Progenitor cell of endocrine pancreas (in vitro differentiated cells): ENCODE measurements at regions not wholly inside any gene's neighbourhood (a gene's known extent, or its start where the extent isn't known, plus 50 kb on each side); places are given as distances from the start of the nearest gene placed in this dataset.

ENCODE experiments used
- DNase-seq: peaks from one replicate; pipeline ENCODE4 v3.0.0; 2021; ENCODE audit warnings: low spot score; ENCODE audit not compliant: unreplicated experiment
- H3K27ac Mint-ChIP-seq: 2 replicates; pipeline ENCODE4 v1.8.0; 2021; ENCODE audit warnings: mild to moderate bottlenecking, moderate library complexity, mixed read lengths
- H3K27me3 Mint-ChIP-seq: 2 replicates; pipeline ENCODE4 v1.8.0; 2021; ENCODE audit warnings: mixed read lengths
- H3K36me3 Mint-ChIP-seq: 2 replicates; pipeline ENCODE4 v1.8.0; 2022; ENCODE audit warnings: mixed read lengths; ENCODE audit not compliant: insufficient read depth
- H3K4me1 Mint-ChIP-seq: 2 replicates; pipeline ENCODE4 v1.8.0; 2021; ENCODE audit warnings: low read depth, mixed read lengths
- H3K4me3 Mint-ChIP-seq: 2 replicates; pipeline ENCODE4 v1.8.0; 2021; ENCODE audit warnings: low read depth, mild to moderate bottlenecking, moderate library complexity, mixed read lengths
- H3K9me3 Mint-ChIP-seq: 2 replicates; pipeline ENCODE4 v1.8.0; 2021; ENCODE audit warnings: low read depth, mixed read lengths
- TF ChIP-seq, protein P1 (sequence below): fragments of 200-600 bp; sonication (generic); IDR thresholded peaks from one replicate; pipeline ENCODE4 v1.5.0; 2021; ENCODE audit warnings: antibody characterized with exemption, mild to moderate bottlenecking; ENCODE audit not compliant: unreplicated experiment

DNA sequence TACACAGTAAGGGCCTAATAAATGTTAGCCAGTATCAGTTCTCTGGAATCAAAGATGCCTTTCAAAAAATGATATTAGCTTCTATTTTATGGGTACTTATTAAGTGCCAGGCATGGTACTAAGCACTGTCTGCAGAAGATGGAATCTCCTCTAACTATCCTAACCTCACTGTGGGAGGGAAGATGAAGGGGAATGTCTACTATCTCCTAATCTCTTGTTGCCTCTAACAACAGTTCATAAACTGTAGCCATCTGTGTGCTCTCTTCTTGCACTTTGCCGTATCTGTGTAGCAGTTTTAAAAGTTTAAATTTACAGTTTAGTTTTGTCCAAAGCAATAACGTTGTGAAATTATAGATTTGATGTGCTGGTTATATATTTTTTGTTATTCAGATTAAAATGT, 99.6 kb upstream of the CCDC112 start:
- no peak overlapping the region for H3K4me3 Mint-ChIP-seq
- TF ChIP-seq, protein P1, sequence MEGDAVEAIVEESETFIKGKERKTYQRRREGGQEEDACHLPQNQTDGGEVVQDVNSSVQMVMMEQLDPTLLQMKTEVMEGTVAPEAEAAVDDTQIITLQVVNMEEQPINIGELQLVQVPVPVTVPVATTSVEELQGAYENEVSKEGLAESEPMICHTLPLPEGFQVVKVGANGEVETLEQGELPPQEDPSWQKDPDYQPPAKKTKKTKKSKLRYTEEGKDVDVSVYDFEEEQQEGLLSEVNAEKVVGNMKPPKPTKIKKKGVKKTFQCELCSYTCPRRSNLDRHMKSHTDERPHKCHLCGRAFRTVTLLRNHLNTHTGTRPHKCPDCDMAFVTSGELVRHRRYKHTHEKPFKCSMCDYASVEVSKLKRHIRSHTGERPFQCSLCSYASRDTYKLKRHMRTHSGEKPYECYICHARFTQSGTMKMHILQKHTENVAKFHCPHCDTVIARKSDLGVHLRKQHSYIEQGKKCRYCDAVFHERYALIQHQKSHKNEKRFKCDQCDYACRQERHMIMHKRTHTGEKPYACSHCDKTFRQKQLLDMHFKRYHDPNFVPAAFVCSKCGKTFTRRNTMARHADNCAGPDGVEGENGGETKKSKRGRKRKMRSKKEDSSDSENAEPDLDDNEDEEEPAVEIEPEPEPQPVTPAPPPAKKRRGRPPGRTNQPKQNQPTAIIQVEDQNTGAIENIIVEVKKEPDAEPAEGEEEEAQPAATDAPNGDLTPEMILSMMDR: no peak
- H3K4me1 Mint-ChIP-seq: peaks cover 2% of the 10 kb centered on the region
- H3K27ac Mint-ChIP-seq: no peak overlapping the region
- peaks cover 6% of the 10 kb centered on the region for H3K9me3 Mint-ChIP-seq
- no peaks in the 10 kb centered on the region for H3K36me3 Mint-ChIP-seq
- DNase-seq: no peak
- H3K27me3 Mint-ChIP-seq: peaks cover 1% of the 10 kb centered on the region

DNA sequence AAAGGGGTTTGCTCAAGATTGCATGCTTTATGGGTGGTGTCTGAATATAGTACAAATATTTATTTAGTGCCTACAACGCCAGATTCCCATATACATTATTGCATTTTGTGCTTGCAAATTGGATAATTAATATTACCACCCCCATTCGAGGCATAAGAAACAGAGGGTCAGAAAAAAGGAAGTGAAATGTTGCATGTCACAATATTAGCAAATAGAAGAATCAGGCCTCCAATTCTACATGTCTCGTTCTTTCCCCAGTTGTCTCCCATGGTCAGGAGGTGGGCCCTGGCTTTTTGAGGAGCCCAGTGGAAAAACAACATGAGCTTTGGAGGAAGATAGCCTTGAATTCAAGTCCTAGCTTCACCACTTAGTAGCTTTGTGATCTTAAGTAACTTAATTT, 98.1 kb upstream of the CCDC112 start:
- no peak for DNase-seq
- no peaks in the 10 kb centered on the region for H3K36me3 Mint-ChIP-seq
- H3K4me1 Mint-ChIP-seq: peaks cover 2% of the 10 kb centered on the region
- no peaks in the 10 kb centered on the region for H3K9me3 Mint-ChIP-seq
- TF ChIP-seq, protein P1: no peak
- no peak overlapping the region for H3K27ac Mint-ChIP-seq
- no peak overlapping the region for H3K4me3 Mint-ChIP-seq
- peaks cover 6% of the 10 kb centered on the region for H3K27me3 Mint-ChIP-seq

DNA sequence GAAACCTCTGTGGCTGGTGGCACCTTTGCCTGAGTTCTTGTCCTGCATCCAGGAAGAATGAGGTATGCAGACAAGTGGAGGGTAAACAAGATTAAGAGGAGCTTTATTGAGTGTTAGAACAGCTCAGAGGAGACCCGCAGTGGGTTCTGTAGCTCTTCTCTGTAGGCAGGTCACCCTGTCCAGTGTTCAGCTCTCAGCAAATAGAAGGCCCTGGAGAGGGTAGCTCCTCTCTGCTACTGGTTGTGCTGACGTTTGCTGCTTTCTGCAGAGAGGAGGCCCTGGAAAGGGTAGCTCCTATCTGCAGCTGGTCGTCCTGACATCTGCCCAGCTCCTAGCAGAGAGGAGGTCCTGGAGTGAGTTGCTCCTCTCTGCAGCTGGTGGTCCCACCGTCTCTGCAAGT, 96.8 kb upstream of the CCDC112 start:
- no peak for DNase-seq
- Mint-ChIP-seq H3K9me3 (no peaks in the 10 kb centered on the region), H3K4me1 (peaks cover 2% of the 10 kb centered on the region), H3K36me3 (no peaks in the 10 kb centered on the region), H3K27ac (no peak overlapping the region), H3K27me3 (peaks cover 9% of the 10 kb centered on the region), H3K4me3 (no peak overlapping the region)
- TF ChIP-seq, protein P1: no peak

DNA sequence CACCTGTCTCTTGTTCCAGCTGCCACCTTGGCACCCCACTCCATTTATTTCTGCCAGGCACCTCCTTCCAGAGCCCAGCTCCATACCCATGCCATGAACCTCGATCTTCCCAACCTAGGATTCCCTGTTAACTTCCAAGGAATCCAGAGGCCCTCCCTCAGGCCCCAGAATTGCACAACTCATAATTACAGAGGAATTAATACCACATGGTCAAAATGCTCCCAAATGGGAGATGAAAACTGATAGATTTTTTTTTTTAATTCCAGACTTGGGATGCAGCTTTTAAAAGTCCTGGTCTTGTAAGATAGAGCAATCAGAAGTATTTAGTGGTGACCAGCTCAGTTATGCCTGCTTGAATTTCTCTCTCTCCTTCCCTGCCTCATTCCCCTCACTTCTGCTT, 96.2 kb upstream of the CCDC112 start:
- Mint-ChIP-seq H3K36me3 (no peaks in the 10 kb centered on the region), H3K9me3 (no peaks in the 10 kb centered on the region), H3K27ac (no peak overlapping the region), H3K4me1 (peaks cover 2% of the 10 kb centered on the region), H3K4me3 (no peak overlapping the region), H3K27me3 (peaks cover 11% of the 10 kb centered on the region)
- no peak for DNase-seq
- TF ChIP-seq, protein P1: no peak

DNA sequence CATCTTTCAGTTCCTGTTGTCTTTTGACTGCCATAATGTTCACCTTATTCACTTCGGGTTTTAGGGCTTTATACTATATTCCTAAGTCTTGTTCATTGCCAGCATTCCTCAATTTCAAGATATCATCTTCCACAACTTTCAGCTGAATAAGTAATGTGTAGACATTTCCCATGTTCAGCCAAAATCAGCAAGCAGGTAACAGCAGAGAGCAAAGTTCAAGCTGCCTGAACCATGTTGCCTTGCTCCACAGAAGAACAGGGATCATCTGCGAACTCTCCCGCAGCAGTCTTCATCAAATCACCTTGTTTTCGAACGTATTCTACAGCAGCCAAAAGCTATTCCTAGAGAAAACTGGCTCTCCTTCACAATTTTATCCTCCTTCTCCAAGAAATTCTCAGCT, 95.3 kb upstream of the CCDC112 start:
- TF ChIP-seq, protein P1: no peak

More for the DNA sequence above, 95.3 kb upstream of the CCDC112 start:
- DNase-seq: no peak
- H3K36me3 Mint-ChIP-seq: no peaks in the 10 kb centered on the region
- H3K27ac Mint-ChIP-seq: no peak overlapping the region
- H3K4me1 Mint-ChIP-seq: peaks cover 2% of the 10 kb centered on the region
- H3K9me3 Mint-ChIP-seq: no peaks in the 10 kb centered on the region
- H3K4me3 Mint-ChIP-seq: no peak overlapping the region
- H3K27me3 Mint-ChIP-seq: peaks cover 12% of the 10 kb centered on the region
